ENCODE measurements at regions not wholly inside any gene's neighbourhood (a gene's known extent, or its start where the extent isn't known, plus 50 kb on each side); places are given as distances from the start of the nearest gene placed in this dataset.

DNA sequence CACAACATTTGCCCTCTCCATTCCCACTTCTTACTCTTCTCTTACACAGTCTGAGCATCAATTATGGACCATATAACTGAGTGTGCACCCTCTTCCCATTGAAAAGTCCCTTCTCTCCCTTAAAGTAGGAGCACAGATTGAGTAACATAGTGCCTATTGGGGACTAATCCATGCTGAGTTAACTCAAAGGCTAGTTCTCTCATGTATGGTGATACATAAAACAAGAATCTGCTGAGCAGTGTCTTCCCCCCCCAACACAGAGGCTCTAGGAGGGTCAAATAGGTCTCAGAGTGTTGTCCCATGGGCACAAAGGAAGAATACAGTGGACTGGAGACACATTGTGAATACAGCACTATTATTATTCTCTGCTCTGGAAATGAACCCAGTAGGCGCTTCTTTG, 274.6 kb upstream of the BOD1L1 start:
- TF ChIP-seq CTCF (IDR thresholded peaks at IDR 0.05; ENCODE audit: control extremely low read depth in 1 of 3, insufficient read depth in 1 of 3, low read depth in 1 of 3, low read length in 3 of 3) = no peak
- TF ChIP-seq YY1 (IDR thresholded peaks at IDR 0.05; ENCODE audit: low read depth, low read length) = no peak
- TF ChIP-seq MAFK (IDR thresholded peaks at IDR 0.05; ENCODE audit: low read depth, low read length) = no peak
- no peak for TF ChIP-seq POLR2AphosphoS5 (IDR thresholded peaks at IDR 0.05; ENCODE audit: low read depth, low read length)
- TF ChIP-seq TAF1 (IDR thresholded peaks at IDR 0.05; ENCODE audit: low read depth, low read length) = no peak
- no peak for TF ChIP-seq CEBPB (IDR thresholded peaks at IDR 0.05; ENCODE audit: low read depth, low read length)
- no peak for TF ChIP-seq RXRA (IDR thresholded peaks at IDR 0.05; ENCODE audit: insufficient read depth, low read depth, low read length)
- no peak for TF ChIP-seq CBX8 (IDR thresholded peaks at IDR 0.05; ENCODE audit: borderline replicate concordance, low read depth, low read length)
- TF ChIP-seq ZNF274 (IDR thresholded peaks at IDR 0.05; ENCODE audit: borderline replicate concordance, extremely low read depth, low read length) = no peak
- no peak for TF ChIP-seq TEAD4 (IDR thresholded peaks at IDR 0.05; ENCODE audit: low read depth, low read length)
- no peak for TF ChIP-seq RAD21 (IDR thresholded peaks at IDR 0.05 in 1 of 2, conservative IDR thresholded peaks at IDR 0.05 in 1 of 2; ENCODE audit: low read depth in 2 of 2, low read length in 2 of 2)
- TF ChIP-seq GABPA (IDR thresholded peaks at IDR 0.05; ENCODE audit: borderline replicate concordance, insufficient read depth, low read length) = no peak
- TF ChIP-seq SUZ12 (IDR thresholded peaks at IDR 0.05; ENCODE audit: low read length) = no peak

All from H1 (cell line).